ENCODE measurements at regions not wholly inside any gene's neighbourhood (a gene's known extent, or its start where the extent isn't known, plus 50 kb on each side); places are given as distances from the start of the nearest gene placed in this dataset.

GRCh38 chr4:122038896-122039295 lies 87.0 kb upstream of the TRPC3 start:
- Histone ChIP-seq H3K27ac (ENCODE audit: low read length) (no peak overlapping the region), H3K4me1 (ENCODE audit: control insufficient read depth, insufficient read depth, low read length) (no peaks in the 10 kb centered on the region), H3K4me3 (ENCODE audit: low read length) (no peak overlapping the region), H3K9me3 (ENCODE audit: control insufficient read depth, insufficient read depth, low read length) (no peaks in the 10 kb centered on the region), H3K27me3 (ENCODE audit: control insufficient read depth, insufficient read depth, low read length) (no peaks in the 10 kb centered on the region), H3K36me3 (ENCODE audit: control insufficient read depth, insufficient read depth, low read length) (no peaks in the 10 kb centered on the region)
- WGBS (ENCODE audit: insufficient coverage, insufficient read length): no CpG with 5 or more reads among the region's 2 CpGs
- no peak for DNase-seq (ENCODE audit: low read depth, low spot score)

GRCh38 chr4:122034619-122035018 lies 82.8 kb upstream of the TRPC3 start:
- no CpG with 5 or more reads among the region's 1 CpG for WGBS (ENCODE audit: insufficient coverage, insufficient read length)
- no peak overlapping the region for H3K4me3 ChIP-seq (ENCODE audit: low read length)
- H3K36me3 ChIP-seq (ENCODE audit: control insufficient read depth, insufficient read depth, low read length): no peaks in the 10 kb centered on the region
- H3K27me3 ChIP-seq (ENCODE audit: control insufficient read depth, insufficient read depth, low read length): no peaks in the 10 kb centered on the region
- no peak overlapping the region for H3K27ac ChIP-seq (ENCODE audit: low read length)
- no peak for DNase-seq (ENCODE audit: low read depth, low spot score)
- no peaks in the 10 kb centered on the region for H3K9me3 ChIP-seq (ENCODE audit: control insufficient read depth, insufficient read depth, low read length)
- H3K4me1 ChIP-seq (ENCODE audit: control insufficient read depth, insufficient read depth, low read length): no peaks in the 10 kb centered on the region

- Histone ChIP-seq H3K4me1 (ENCODE audit: control insufficient read depth, insufficient read depth, low read length) (no peaks in the 10 kb centered on the region), H3K9me3 (ENCODE audit: control insufficient read depth, insufficient read depth, low read length) (no peaks in the 10 kb centered on the region), H3K27ac (ENCODE audit: low read length) (no peak overlapping the region), H3K27me3 (ENCODE audit: control insufficient read depth, insufficient read depth, low read length) (no peaks in the 10 kb centered on the region), H3K36me3 (ENCODE audit: control insufficient read depth, insufficient read depth, low read length) (no peaks in the 10 kb centered on the region), H3K4me3 (ENCODE audit: low read length) (no peak overlapping the region)
- DNase-seq (ENCODE audit: low read depth, low spot score): no peak
- no CpG with 5 or more reads among the region's 2 CpGs for WGBS (ENCODE audit: insufficient coverage, insufficient read length)
Observed at GRCh38 chr4:122027203-122027602, 75.3 kb upstream of the TRPC3 start.

GRCh38 chr4:122017296-122017695 lies 65.4 kb upstream of the TRPC3 start:
- no CpG with 5 or more reads among the region's 2 CpGs for WGBS (ENCODE audit: insufficient coverage, insufficient read length)
- Histone ChIP-seq H3K36me3 (ENCODE audit: control insufficient read depth, insufficient read depth, low read length) (no peaks in the 10 kb centered on the region), H3K9me3 (ENCODE audit: control insufficient read depth, insufficient read depth, low read length) (no peaks in the 10 kb centered on the region), H3K4me3 (ENCODE audit: low read length) (no peak overlapping the region), H3K27me3 (ENCODE audit: control insufficient read depth, insufficient read depth, low read length) (no peaks in the 10 kb centered on the region), H3K27ac (ENCODE audit: low read length) (no peak overlapping the region), H3K4me1 (ENCODE audit: control insufficient read depth, insufficient read depth, low read length) (no peaks in the 10 kb centered on the region)
- DNase-seq (ENCODE audit: low read depth, low spot score): no peak

- Histone ChIP-seq H3K36me3 (ENCODE audit: control insufficient read depth, insufficient read depth, low read length) (no peaks in the 10 kb centered on the region), H3K9me3 (ENCODE audit: control insufficient read depth, insufficient read depth, low read length) (no peaks in the 10 kb centered on the region), H3K4me3 (ENCODE audit: low read length) (no peak overlapping the region), H3K27me3 (ENCODE audit: control insufficient read depth, insufficient read depth, low read length) (no peaks in the 10 kb centered on the region), H3K27ac (ENCODE audit: low read length) (no peak overlapping the region), H3K4me1 (ENCODE audit: control insufficient read depth, insufficient read depth, low read length) (no peaks in the 10 kb centered on the region)
- DNase-seq (ENCODE audit: low read depth, low spot score): no peak
- no CpG with 5 or more reads among the region's 3 CpGs for WGBS (ENCODE audit: insufficient coverage, insufficient read length)
Observed at GRCh38 chr4:122015203-122015602, 63.3 kb upstream of the TRPC3 start.

- Histone ChIP-seq H3K9me3 (ENCODE audit: control insufficient read depth, insufficient read depth, low read length) (no peaks in the 10 kb centered on the region), H3K4me1 (ENCODE audit: control insufficient read depth, insufficient read depth, low read length) (no peaks in the 10 kb centered on the region), H3K4me3 (ENCODE audit: low read length) (no peak overlapping the region), H3K27ac (ENCODE audit: low read length) (no peak overlapping the region), H3K36me3 (ENCODE audit: control insufficient read depth, insufficient read depth, low read length) (no peaks in the 10 kb centered on the region), H3K27me3 (ENCODE audit: control insufficient read depth, insufficient read depth, low read length) (no peaks in the 10 kb centered on the region)
- no peak for DNase-seq (ENCODE audit: low read depth, low spot score)
- no CpG with 5 or more reads among the region's 2 CpGs for WGBS (ENCODE audit: insufficient coverage, insufficient read length)
Observed at GRCh38 chr4:122012735-122013134, 60.9 kb upstream of the TRPC3 start.

- no peak overlapping the region for H3K4me3 ChIP-seq (ENCODE audit: low read length)
- no peak overlapping the region for H3K27ac ChIP-seq (ENCODE audit: low read length)
- WGBS (ENCODE audit: insufficient coverage, insufficient read length): no CpG with 5 or more reads among the region's 3 CpGs
- H3K4me1 ChIP-seq (ENCODE audit: control insufficient read depth, insufficient read depth, low read length): no peaks in the 10 kb centered on the region
- no peak for DNase-seq (ENCODE audit: low read depth, low spot score)
- no peaks in the 10 kb centered on the region for H3K27me3 ChIP-seq (ENCODE audit: control insufficient read depth, insufficient read depth, low read length)
- H3K9me3 ChIP-seq (ENCODE audit: control insufficient read depth, insufficient read depth, low read length): no peaks in the 10 kb centered on the region
- no peaks in the 10 kb centered on the region for H3K36me3 ChIP-seq (ENCODE audit: control insufficient read depth, insufficient read depth, low read length)
Observed at GRCh38 chr4:122010610-122011009, 58.8 kb upstream of the TRPC3 start.

GRCh38 chr4:122009524-122009923 lies 57.7 kb upstream of the TRPC3 start:
- H3K9me3 ChIP-seq (ENCODE audit: control insufficient read depth, insufficient read depth, low read length): no peaks in the 10 kb centered on the region
- no peak for DNase-seq (ENCODE audit: low read depth, low spot score)
- no peak overlapping the region for H3K4me3 ChIP-seq (ENCODE audit: low read length)
- no peaks in the 10 kb centered on the region for H3K36me3 ChIP-seq (ENCODE audit: control insufficient read depth, insufficient read depth, low read length)
- no peak overlapping the region for H3K27ac ChIP-seq (ENCODE audit: low read length)
- WGBS (ENCODE audit: insufficient coverage, insufficient read length): no CpG with 5 or more reads among the region's 2 CpGs
- no peaks in the 10 kb centered on the region for H3K27me3 ChIP-seq (ENCODE audit: control insufficient read depth, insufficient read depth, low read length)
- H3K4me1 ChIP-seq (ENCODE audit: control insufficient read depth, insufficient read depth, low read length): no peaks in the 10 kb centered on the region

GRCh38 chr4:122007016-122007415 lies 55.2 kb upstream of the TRPC3 start:
- no CpG with 5 or more reads among the region's 1 CpG for WGBS (ENCODE audit: insufficient coverage, insufficient read length)
- H3K4me3 ChIP-seq (ENCODE audit: low read length): no peak overlapping the region
- no peak for DNase-seq (ENCODE audit: low read depth, low spot score)
- H3K4me1 ChIP-seq (ENCODE audit: control insufficient read depth, insufficient read depth, low read length): no peaks in the 10 kb centered on the region
- H3K9me3 ChIP-seq (ENCODE audit: control insufficient read depth, insufficient read depth, low read length): no peaks in the 10 kb centered on the region
- no peaks in the 10 kb centered on the region for H3K27me3 ChIP-seq (ENCODE audit: control insufficient read depth, insufficient read depth, low read length)
- no peak overlapping the region for H3K27ac ChIP-seq (ENCODE audit: low read length)
- H3K36me3 ChIP-seq (ENCODE audit: control insufficient read depth, insufficient read depth, low read length): no peaks in the 10 kb centered on the region

- no peaks in the 10 kb centered on the region for H3K4me1 ChIP-seq (ENCODE audit: control insufficient read depth, insufficient read depth, low read length)
- H3K9me3 ChIP-seq (ENCODE audit: control insufficient read depth, insufficient read depth, low read length): no peaks in the 10 kb centered on the region
- no CpG with 5 or more reads among the region's 8 CpGs for WGBS (ENCODE audit: insufficient coverage, insufficient read length)
- H3K27me3 ChIP-seq (ENCODE audit: control insufficient read depth, insufficient read depth, low read length): no peaks in the 10 kb centered on the region
- no peak overlapping the region for H3K27ac ChIP-seq (ENCODE audit: low read length)
- H3K4me3 ChIP-seq (ENCODE audit: low read length): no peak overlapping the region
- no peaks in the 10 kb centered on the region for H3K36me3 ChIP-seq (ENCODE audit: control insufficient read depth, insufficient read depth, low read length)
- DNase-seq (ENCODE audit: low read depth, low spot score): no peak
Observed at GRCh38 chr4:122005064-122005755, 53.4 kb upstream of the TRPC3 start.

GRCh38 chr4:122003335-122003734 lies 51.5 kb upstream of the TRPC3 start:
- Histone ChIP-seq H3K4me3 (ENCODE audit: low read length) (no peak overlapping the region), H3K36me3 (ENCODE audit: control insufficient read depth, insufficient read depth, low read length) (no peaks in the 10 kb centered on the region), H3K27ac (ENCODE audit: low read length) (no peak overlapping the region), H3K27me3 (ENCODE audit: control insufficient read depth, insufficient read depth, low read length) (no peaks in the 10 kb centered on the region), H3K9me3 (ENCODE audit: control insufficient read depth, insufficient read depth, low read length) (no peaks in the 10 kb centered on the region), H3K4me1 (ENCODE audit: control insufficient read depth, insufficient read depth, low read length) (no peaks in the 10 kb centered on the region)
- DNase-seq (ENCODE audit: low read depth, low spot score): peak; percentile 58
- no CpG with 5 or more reads among the region's 7 CpGs for WGBS (ENCODE audit: insufficient coverage, insufficient read length)

All from iPS DF 6.9 (cell line).